ENCODE measurements at regions not wholly inside any gene's neighbourhood (a gene's known extent, or its start where the extent isn't known, plus 50 kb on each side); places are given as distances from the start of the nearest gene placed in this dataset.

GRCh38 chr4:38572793-38573192 lies 91.2 kb upstream of the KLF3 start:
- no peaks in the 10 kb centered on the region for H3K9me2 ChIP-seq (ENCODE audit: low read depth, low read length)
- no peaks in the 10 kb centered on the region for H4K20me1 ChIP-seq (ENCODE audit: insufficient read depth, low read length)
- H2AFZ ChIP-seq (ENCODE audit: low read length) = no peak overlapping the region
- no peak overlapping the region for H3K4me2 ChIP-seq (ENCODE audit: low read length)
- H3K36me3 ChIP-seq (ENCODE audit: insufficient read depth, low read length) = no peaks in the 10 kb centered on the region
- H3K9ac ChIP-seq (ENCODE audit: low read length) = no peak overlapping the region
- no peak overlapping the region for H3K4me3 ChIP-seq (ENCODE audit: low read depth, low read length, poor library complexity, severe bottlenecking)
- no peak overlapping the region for H3K27ac ChIP-seq (ENCODE audit: low read depth, low read length, poor library complexity, severe bottlenecking)
- H3K9me3 ChIP-seq (ENCODE audit: low read length) = no peaks in the 10 kb centered on the region
- H3F3A ChIP-seq (ENCODE audit: insufficient read depth, low read length) = no peaks in the 10 kb centered on the region
- no peaks in the 10 kb centered on the region for H3K79me2 ChIP-seq (ENCODE audit: insufficient read depth, low read length)
- no peaks in the 10 kb centered on the region for H3K4me1 ChIP-seq (ENCODE audit: insufficient read depth, low read length, severe bottlenecking)
- TF ChIP-seq EZH2 (IDR thresholded peaks at IDR 0.05; ENCODE audit: borderline replicate concordance, low read length) = no peak
- TF ChIP-seq CTCF (IDR thresholded peaks at IDR 0.05; ENCODE audit: low read length) = no peak
- H3K27me3 ChIP-seq (ENCODE audit: insufficient read depth, low read length) = peaks cover 1% of the 10 kb centered on the region

- Histone ChIP-seq H3F3A (ENCODE audit: insufficient read depth, low read length) (no peaks in the 10 kb centered on the region), H3K79me2 (ENCODE audit: insufficient read depth, low read length) (no peaks in the 10 kb centered on the region), H3K36me3 (ENCODE audit: insufficient read depth, low read length) (no peaks in the 10 kb centered on the region), H3K4me3 (ENCODE audit: low read depth, low read length, poor library complexity, severe bottlenecking) (no peak overlapping the region), H3K4me1 (ENCODE audit: insufficient read depth, low read length, severe bottlenecking) (no peaks in the 10 kb centered on the region), H3K9me3 (ENCODE audit: low read length) (no peaks in the 10 kb centered on the region), H3K9ac (ENCODE audit: low read length) (no peak overlapping the region), H3K27ac (ENCODE audit: low read depth, low read length, poor library complexity, severe bottlenecking) (no peak overlapping the region), H3K9me2 (ENCODE audit: low read depth, low read length) (no peaks in the 10 kb centered on the region), H3K4me2 (ENCODE audit: low read length) (no peak overlapping the region), H3K27me3 (ENCODE audit: insufficient read depth, low read length) (no peaks in the 10 kb centered on the region; the same call in 1 of the 2 replicates), H4K20me1 (ENCODE audit: insufficient read depth, low read length) (no peaks in the 10 kb centered on the region), H2AFZ (ENCODE audit: low read length) (no peak overlapping the region)
- TF ChIP-seq EZH2 (IDR thresholded peaks at IDR 0.05; ENCODE audit: borderline replicate concordance, low read length) = no peak
- TF ChIP-seq CTCF (IDR thresholded peaks at IDR 0.05; ENCODE audit: low read length) = no peak
These were observed 89.3 kb upstream of the KLF3 start for GRCh38 chr4:38574559-38575333.

- H3K9me3 ChIP-seq (ENCODE audit: low read length) = no peaks in the 10 kb centered on the region
- no peak for TF ChIP-seq CTCF (IDR thresholded peaks at IDR 0.05; ENCODE audit: low read length)
- TF ChIP-seq EZH2 (IDR thresholded peaks at IDR 0.05; ENCODE audit: borderline replicate concordance, low read length) = no peak
- no peaks in the 10 kb centered on the region for H3K9me2 ChIP-seq (ENCODE audit: low read depth, low read length)
- H3F3A ChIP-seq (ENCODE audit: insufficient read depth, low read length) = no peaks in the 10 kb centered on the region
- no peak overlapping the region for H3K4me3 ChIP-seq (ENCODE audit: low read depth, low read length, poor library complexity, severe bottlenecking)
- H3K9ac ChIP-seq (ENCODE audit: low read length) = no peak overlapping the region
- H4K20me1 ChIP-seq (ENCODE audit: insufficient read depth, low read length) = no peaks in the 10 kb centered on the region
- no peaks in the 10 kb centered on the region for H3K4me1 ChIP-seq (ENCODE audit: insufficient read depth, low read length, severe bottlenecking)
- H3K79me2 ChIP-seq (ENCODE audit: insufficient read depth, low read length) = no peaks in the 10 kb centered on the region
- H3K36me3 ChIP-seq (ENCODE audit: insufficient read depth, low read length) = no peaks in the 10 kb centered on the region
- no peak overlapping the region for H3K27ac ChIP-seq (ENCODE audit: low read depth, low read length, poor library complexity, severe bottlenecking)
- no peak overlapping the region for H3K4me2 ChIP-seq (ENCODE audit: low read length)
- no peaks in the 10 kb centered on the region; the same call in 1 of the 2 replicates for H3K27me3 ChIP-seq (ENCODE audit: insufficient read depth, low read length)
- H2AFZ ChIP-seq (ENCODE audit: low read length) = no peak overlapping the region
These were observed 87.2 kb upstream of the KLF3 start for GRCh38 chr4:38576767-38577166.

Measured in OCI-LY1 (cell line).